ENCODE measurements at regions not wholly inside any gene's neighbourhood (a gene's known extent, or its start where the extent isn't known, plus 50 kb on each side); places are given as distances from the start of the nearest gene placed in this dataset.

DNA sequence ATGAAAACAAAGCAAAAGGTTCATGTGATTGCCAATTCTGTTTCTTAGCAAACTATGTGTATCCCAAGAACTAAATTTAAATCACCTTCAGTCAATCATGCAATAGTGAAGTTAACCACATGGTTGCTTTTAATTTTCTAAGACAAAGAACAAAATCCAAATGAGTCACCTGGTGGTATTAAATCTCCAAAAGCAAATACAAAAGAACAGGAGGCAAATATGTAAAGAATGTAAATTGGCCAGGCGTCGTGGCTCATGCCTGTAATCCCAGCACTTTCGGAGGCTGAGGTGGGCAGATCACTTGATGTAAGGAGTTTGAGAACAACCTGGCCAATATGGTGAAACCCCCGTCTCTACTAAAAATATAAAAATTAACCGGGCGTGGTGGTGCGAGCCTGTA, 54.2 kb upstream of the PIK3R4 start:
- TF ChIP-seq, protein P1, sequence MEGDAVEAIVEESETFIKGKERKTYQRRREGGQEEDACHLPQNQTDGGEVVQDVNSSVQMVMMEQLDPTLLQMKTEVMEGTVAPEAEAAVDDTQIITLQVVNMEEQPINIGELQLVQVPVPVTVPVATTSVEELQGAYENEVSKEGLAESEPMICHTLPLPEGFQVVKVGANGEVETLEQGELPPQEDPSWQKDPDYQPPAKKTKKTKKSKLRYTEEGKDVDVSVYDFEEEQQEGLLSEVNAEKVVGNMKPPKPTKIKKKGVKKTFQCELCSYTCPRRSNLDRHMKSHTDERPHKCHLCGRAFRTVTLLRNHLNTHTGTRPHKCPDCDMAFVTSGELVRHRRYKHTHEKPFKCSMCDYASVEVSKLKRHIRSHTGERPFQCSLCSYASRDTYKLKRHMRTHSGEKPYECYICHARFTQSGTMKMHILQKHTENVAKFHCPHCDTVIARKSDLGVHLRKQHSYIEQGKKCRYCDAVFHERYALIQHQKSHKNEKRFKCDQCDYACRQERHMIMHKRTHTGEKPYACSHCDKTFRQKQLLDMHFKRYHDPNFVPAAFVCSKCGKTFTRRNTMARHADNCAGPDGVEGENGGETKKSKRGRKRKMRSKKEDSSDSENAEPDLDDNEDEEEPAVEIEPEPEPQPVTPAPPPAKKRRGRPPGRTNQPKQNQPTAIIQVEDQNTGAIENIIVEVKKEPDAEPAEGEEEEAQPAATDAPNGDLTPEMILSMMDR (IDR thresholded peaks at IDR 0.05), result no peak
- no peak for TF ChIP-seq POLR2A (IDR thresholded peaks at IDR 0.05)
- TF ChIP-seq POLR2AphosphoS5 (IDR thresholded peaks at IDR 0.05), result no peak
